T-cell (primary cell): ENCODE measurements at regions not wholly inside any gene's neighbourhood (a gene's known extent, or its start where the extent isn't known, plus 50 kb on each side); places are given as distances from the start of the nearest gene placed in this dataset.

Experiments
- ATAC-seq, 4 experiments: fragments of 200-7000 bp in 3 of 4; fragments of 150-1000 bp in 1 of 4; cut with Tn5 transposase; replicated peaks in 1 of 4; 1 replicate in 3 of 4; 2 replicates in 1 of 4; pipeline ENCODE4 v1.10.0; 2021; ENCODE audit warnings: moderate library complexity in 3 of 4, mild to moderate bottlenecking in 2 of 4, moderate number of reproducible peaks in 1 of 4
- CTCF ChIA-PET, 2 donors: fragments of 300-600 bp; sonication (Branson Sonifier 250); formaldehyde crosslinking; loops; one replicate each; lab custom pipeline; 2022; ENCODE audit warnings: antibody characterized with exemption in 2 of 2; lab: Charles Lee
- POLR2A ChIA-PET, 2 donors: fragments of 300-600 bp; sonication (Branson Sonifier 250); formaldehyde crosslinking; loops; one replicate each; lab custom pipeline; 2022; ENCODE audit warnings: antibody characterized with exemption in 2 of 2; lab: Charles Lee
- DNase-seq, 35 experiments: peaks; one replicate each; pipeline versions ENCODE4 v3.0.0 to v3.0.0-alpha.2; 2013 to 2023
- H3K27ac ChIP-seq: one replicate; pipeline ENCODE4 v1.5.1; 2013; ENCODE audit warnings: low read length
- H3K27me3 ChIP-seq, 2 experiments: replicated peaks in 1 of 2; 1 replicate in 1 of 2; 2 replicates in 1 of 2; pipeline versions ENCODE4 v1.6.1 to v1.7.0; 2013; ENCODE audit warnings: low read length in 1 of 2, mixed read lengths in 1 of 2; ENCODE audit not compliant: control insufficient read depth in 2 of 2, insufficient read depth in 2 of 2; ENCODE audit errors: extremely low read depth in 1 of 2
- H3K36me3 ChIP-seq, 2 donors: 1 replicate in 1 of 2; 2 replicates in 1 of 2; pipeline versions ENCODE4 v1.6.1 to v1.7.0; 2013; ENCODE audit warnings: low read length in 1 of 2; ENCODE audit not compliant: control insufficient read depth in 2 of 2, insufficient read depth in 1 of 2; ENCODE audit errors: extremely low read depth in 1 of 2
- H3K4me1 ChIP-seq, 2 experiments: 1 replicate in 1 of 2; 2 replicates in 1 of 2; pipeline versions ENCODE4 v1.6.1 to v1.7.0; 2013; ENCODE audit warnings: low read length in 2 of 2, mixed read lengths in 1 of 2; ENCODE audit not compliant: insufficient read depth in 2 of 2, control insufficient read depth in 1 of 2; ENCODE audit errors: extremely low read depth in 1 of 2
- H3K4me3 ChIP-seq, 2 donors: 1 replicate in 1 of 2; 2 replicates in 1 of 2; pipeline versions ENCODE4 v1.5.1 to v1.7.0; 2013; ENCODE audit warnings: mild to moderate bottlenecking in 2 of 2, low read length in 1 of 2, moderate library complexity in 1 of 2; ENCODE audit not compliant: control insufficient read depth in 1 of 2; ENCODE audit errors: extremely low read depth in 1 of 2
- H3K9me3 ChIP-seq: 2 replicates; pipeline ENCODE4 v1.7.0; 2013
- H3K27ac Mint-ChIP-seq, 2 donors: one replicate each; pipeline ENCODE4 v1.8.0; 2020 to 2021; ENCODE audit warnings: mild to moderate bottlenecking in 2 of 2, mixed read lengths in 2 of 2
- H3K27me3 Mint-ChIP-seq, 2 donors: one replicate each; pipeline ENCODE4 v1.8.0; 2021 to 2022; ENCODE audit warnings: mixed read lengths in 2 of 2
- H3K36me3 Mint-ChIP-seq: one replicate; pipeline ENCODE4 v1.8.0; 2021; ENCODE audit warnings: mixed read lengths
- H3K4me1 Mint-ChIP-seq, 3 donors: one replicate each; pipeline ENCODE4 v1.8.0; 2020 to 2022; ENCODE audit warnings: mixed read lengths in 3 of 3, mild to moderate bottlenecking in 1 of 3
- H3K4me3 Mint-ChIP-seq, 3 donors: one replicate each; pipeline ENCODE4 v1.8.0; 2020 to 2022; ENCODE audit warnings: mild to moderate bottlenecking in 3 of 3, mixed read lengths in 3 of 3, moderate library complexity in 3 of 3
- H3K9me3 Mint-ChIP-seq, 3 donors: one replicate each; pipeline ENCODE4 v1.8.0; 2020 to 2022; ENCODE audit warnings: mixed read lengths in 3 of 3
- WGBS: methylation state at CpG from one replicate; pipeline ENCODE4 v1.1.5; 2013; ENCODE audit warnings: missing lambda C conversion rate; ENCODE audit not compliant: insufficient coverage; 5-methylcytosine and 5-hydroxymethylcytosine counted together

- Histone ChIP-seq H3K27me3 (no peaks in the 10 kb centered on the region), H3K27ac (no peak overlapping the region), H3K4me1 (no peaks in the 10 kb centered on the region), H3K4me3 (no peak overlapping the region), H3K36me3 (no peaks in the 10 kb centered on the region), H3K9me3 (no peaks in the 10 kb centered on the region)
- Mint-ChIP-seq H3K27ac (no peak overlapping the region), H3K36me3 (no peaks in the 10 kb centered on the region), H3K27me3 (no peaks in the 10 kb centered on the region), H3K9me3 (peaks cover 19 to 27% (median 20%) of the 10 kb centered on the region in 3 donors), H3K4me3 (no peak overlapping the region), H3K4me1 (no peaks in the 10 kb centered on the region)
- whole genome bisulfite sequencing, result no CpG with 5 or more reads among the region's 1 CpG
- DNase-seq, result no peak
- ATAC-seq, result no peak
- POLR2A ChIA-PET, result no interaction called here
- CTCF ChIA-PET, result interaction anchor here in 1 of 2 donors (0.7 kb wide), 1 partner anchor 8 kb away, joined by 7 read pairs; no protein-coding TSS in a partner anchor
These were observed 397.9 kb upstream of the TMPRSS15 start for GRCh38 chr21:18801468-18801867.

GRCh38 chr21:18803624-18804023, 400.0 kb upstream of the TMPRSS15 start:
- DNase-seq (no peak), ATAC-seq (no peak)
- Histone ChIP-seq H3K9me3 (no peaks in the 10 kb centered on the region), H3K36me3 (no peaks in the 10 kb centered on the region), H3K4me1 (no peaks in the 10 kb centered on the region), H3K27ac (no peak overlapping the region), H3K4me3 (no peak overlapping the region), H3K27me3 (no peaks in the 10 kb centered on the region)
- Mint-ChIP-seq H3K27me3 (no peaks in the 10 kb centered on the region), H3K4me3 (no peak overlapping the region), H3K4me1 (no peaks in the 10 kb centered on the region), H3K36me3 (no peaks in the 10 kb centered on the region), H3K9me3 (peaks cover 16 to 29% (median 24%) of the 10 kb centered on the region in 3 donors), H3K27ac (no peak overlapping the region)
- ChIA-PET CTCF (no interaction called here), POLR2A (no interaction called here)
- whole genome bisulfite sequencing, result 60% methylated on average over 1 of the region's 2 CpGs

GRCh38 chr21:18810136-18810535, 406.6 kb upstream of the TMPRSS15 start:
- ATAC-seq, result no peak
- ChIA-PET POLR2A (no interaction called here), CTCF (no interaction called here)
- Histone ChIP-seq H3K27me3 (no peaks in the 10 kb centered on the region), H3K9me3 (no peaks in the 10 kb centered on the region), H3K4me1 (no peaks in the 10 kb centered on the region), H3K4me3 (no peak overlapping the region), H3K27ac (no peak overlapping the region), H3K36me3 (no peaks in the 10 kb centered on the region)
- no peaks in the 10 kb centered on the region for H3K36me3 Mint-ChIP-seq
- peaks cover 13 to 28% (median 22%) of the 10 kb centered on the region in 3 donors for H3K9me3 Mint-ChIP-seq
- H3K4me3 Mint-ChIP-seq, result no peak overlapping the region
- H3K4me1 Mint-ChIP-seq, result no peaks in the 10 kb centered on the region
- no peak overlapping the region for H3K27ac Mint-ChIP-seq
- WGBS, result 76% methylated on average over 2 of the region's 3 CpGs
- no peak for DNase-seq
- H3K27me3 Mint-ChIP-seq, result no peaks in the 10 kb centered on the region

- peaks cover 10 to 18% (median 16%) of the 10 kb centered on the region in 3 donors for H3K9me3 Mint-ChIP-seq
- POLR2A ChIA-PET, result no interaction called here
- no peaks in the 10 kb centered on the region for H3K4me1 Mint-ChIP-seq
- H3K4me3 ChIP-seq, result no peak overlapping the region
- no peaks in the 10 kb centered on the region for H3K27me3 ChIP-seq
- H3K36me3 ChIP-seq, result no peaks in the 10 kb centered on the region
- no peaks in the 10 kb centered on the region for H3K36me3 Mint-ChIP-seq
- no peak overlapping the region for H3K27ac Mint-ChIP-seq
- H3K9me3 ChIP-seq, result no peaks in the 10 kb centered on the region
- WGBS, result no CpG with 5 or more reads among the region's 5 CpGs
- no peak for ATAC-seq
- H3K27me3 Mint-ChIP-seq, result no peaks in the 10 kb centered on the region
- H3K27ac ChIP-seq, result no peak overlapping the region
- DNase-seq, result no peak
- no peaks in the 10 kb centered on the region for H3K4me1 ChIP-seq
- no peak overlapping the region for H3K4me3 Mint-ChIP-seq
- CTCF ChIA-PET, result no interaction called here
These were observed 408.7 kb upstream of the TMPRSS15 start for GRCh38 chr21:18812308-18812707.

GRCh38 chr21:18819507-18819906, 415.9 kb upstream of the TMPRSS15 start:
- no peaks in the 10 kb centered on the region for H3K27me3 Mint-ChIP-seq
- H3K4me1 ChIP-seq, result no peaks in the 10 kb centered on the region
- no peaks in the 10 kb centered on the region for H3K36me3 Mint-ChIP-seq
- no CpG with 5 or more reads among the region's 1 CpG for WGBS
- no peaks in the 10 kb centered on the region for H3K27me3 ChIP-seq
- peaks cover 8 to 25% (median 20%) of the 10 kb centered on the region in 3 donors for H3K9me3 Mint-ChIP-seq
- POLR2A ChIA-PET, result no interaction called here
- H3K9me3 ChIP-seq, result no peaks in the 10 kb centered on the region
- H3K27ac Mint-ChIP-seq, result no peak overlapping the region
- no peaks in the 10 kb centered on the region for H3K36me3 ChIP-seq
- CTCF ChIA-PET, result no interaction called here
- H3K4me3 ChIP-seq, result no peak overlapping the region
- ATAC-seq (no peak), DNase-seq (no peak)
- H3K4me1 Mint-ChIP-seq, result no peaks in the 10 kb centered on the region
- H3K27ac ChIP-seq, result no peak overlapping the region
- H3K4me3 Mint-ChIP-seq, result no peak overlapping the region

- Mint-ChIP-seq H3K27ac (no peak overlapping the region), H3K27me3 (no peaks in the 10 kb centered on the region), H3K36me3 (no peaks in the 10 kb centered on the region), H3K4me3 (no peak overlapping the region), H3K9me3 (peaks cover 6 to 17% (median 14%) of the 10 kb centered on the region in 3 donors), H3K4me1 (no peaks in the 10 kb centered on the region)
- H3K27me3 ChIP-seq, result no peaks in the 10 kb centered on the region
- DNase-seq (no peak), ATAC-seq (no peak)
- H3K4me1 ChIP-seq, result no peaks in the 10 kb centered on the region
- CTCF ChIA-PET, result no interaction called here
- WGBS, result 67% methylated on average over 1 of the region's 4 CpGs
- no peak overlapping the region for H3K27ac ChIP-seq
- H3K4me3 ChIP-seq, result no peak overlapping the region
- H3K36me3 ChIP-seq, result no peaks in the 10 kb centered on the region
- no peaks in the 10 kb centered on the region for H3K9me3 ChIP-seq
- POLR2A ChIA-PET, result no interaction called here
These were observed 423.0 kb upstream of the TMPRSS15 start for GRCh38 chr21:18826562-18826961.
